ENCODE measurements at regions not wholly inside any gene's neighbourhood (a gene's known extent, or its start where the extent isn't known, plus 50 kb on each side); places are given as distances from the start of the nearest gene placed in this dataset.

- intact Hi-C loops (cut with micrococcal nuclease) (no loop called here), dilution Hi-C loops (cut with MboI; ENCODE audit: extremely low pct_ligation_motif_present, low sequenced_read_pairs) (no loop called here)
- no peaks in the 10 kb centered on the region for H3K9me3 ChIP-seq (replicated peaks; ENCODE audit: control insufficient read depth, insufficient read depth, low read length)
- no peaks in the 10 kb centered on the region for H3K4me1 ChIP-seq (ENCODE audit: control insufficient read depth, extremely low read depth, insufficient read depth, low read length)
- TF ChIP-seq CTCF (IDR thresholded peaks at IDR 0.05; ENCODE audit: extremely low read depth in 1 of 2, insufficient read depth in 1 of 2, low read depth in 1 of 2, low read length in 2 of 2): no peak
- TF ChIP-seq GATA2 (IDR thresholded peaks at IDR 0.05; ENCODE audit: insufficient read depth, insufficient read length, low read depth, low read length): no peak
- TF ChIP-seq MYC (IDR thresholded peaks at IDR 0.05; ENCODE audit: low read depth, low read length): no peak
- TF ChIP-seq POLR2AphosphoS5 (IDR thresholded peaks at IDR 0.05; ENCODE audit: insufficient read depth, low read depth, low read length): no peak
- TF ChIP-seq POLR2A (IDR thresholded peaks at IDR 0.05; ENCODE audit: low read depth, low read length): no peak
- TF ChIP-seq EZH2 (IDR thresholded peaks at IDR 0.05; ENCODE audit: borderline replicate concordance, low read depth, low read length, severe bottlenecking): no peak
- TF ChIP-seq MAX (IDR thresholded peaks at IDR 0.05; ENCODE audit: insufficient read depth, insufficient read length): no peak
- no peak for TF ChIP-seq JUN (IDR thresholded peaks at IDR 0.05; ENCODE audit: borderline replicate concordance, insufficient read depth, insufficient read length, low read depth)
- TF ChIP-seq FOS (IDR thresholded peaks at IDR 0.05; ENCODE audit: borderline replicate concordance, insufficient read depth, low read length): no peak
- no peaks in the 10 kb centered on the region for H3K79me2 ChIP-seq (ENCODE audit: control insufficient read depth, insufficient read depth, low read length)
- no peaks in the 10 kb centered on the region for H4K20me1 ChIP-seq (replicated peaks; ENCODE audit: control insufficient read depth, extremely low read depth, insufficient read depth, low read length)
- FAIRE-seq (no peak), DNase-seq (ENCODE audit: low read depth, low spot score) (no peak)
- H3K9ac ChIP-seq (replicated peaks; ENCODE audit: extremely low read depth, insufficient read depth, low read length): no peak overlapping the region
- ChIA-PET CTCF (no interaction called here), POLR2A (no interaction called here)
- no peak overlapping the region for H3K4me3 ChIP-seq (replicated peaks in 1 of 3; ENCODE audit: insufficient read depth in 1 of 3, low read depth in 1 of 3, low read length in 3 of 3)
- BruUV-seq (replicated peaks): no TSS peak
- H3K27ac ChIP-seq (ENCODE audit: insufficient read depth, low read depth, low read length): no peak overlapping the region
- H3K4me2 ChIP-seq (ENCODE audit: insufficient read depth, low read length): no peak overlapping the region
- no peaks in the 10 kb centered on the region for H3K36me3 ChIP-seq (ENCODE audit: control insufficient read depth in 2 of 2, extremely low read depth in 1 of 2, insufficient read depth in 2 of 2, low read length in 2 of 2)
- no peaks in the 10 kb centered on the region for H3K9me1 ChIP-seq (replicated peaks; ENCODE audit: control insufficient read depth, extremely low read depth, insufficient read depth, low read length)
- H3K27me3 ChIP-seq (ENCODE audit: control insufficient read depth in 2 of 2, insufficient read depth in 2 of 2, low read length in 2 of 2): no peaks in the 10 kb centered on the region
- H2AFZ ChIP-seq (ENCODE audit: low read depth, low read length): no peak overlapping the region
Observed at GRCh38 chr6:66662721-66663507, 955.9 kb upstream of the EYS start.

Data from endothelial cell of umbilical vein (primary cell).